ENCODE measurements at regions not wholly inside any gene's neighbourhood (a gene's known extent, or its start where the extent isn't known, plus 50 kb on each side); places are given as distances from the start of the nearest gene placed in this dataset.

DNA sequence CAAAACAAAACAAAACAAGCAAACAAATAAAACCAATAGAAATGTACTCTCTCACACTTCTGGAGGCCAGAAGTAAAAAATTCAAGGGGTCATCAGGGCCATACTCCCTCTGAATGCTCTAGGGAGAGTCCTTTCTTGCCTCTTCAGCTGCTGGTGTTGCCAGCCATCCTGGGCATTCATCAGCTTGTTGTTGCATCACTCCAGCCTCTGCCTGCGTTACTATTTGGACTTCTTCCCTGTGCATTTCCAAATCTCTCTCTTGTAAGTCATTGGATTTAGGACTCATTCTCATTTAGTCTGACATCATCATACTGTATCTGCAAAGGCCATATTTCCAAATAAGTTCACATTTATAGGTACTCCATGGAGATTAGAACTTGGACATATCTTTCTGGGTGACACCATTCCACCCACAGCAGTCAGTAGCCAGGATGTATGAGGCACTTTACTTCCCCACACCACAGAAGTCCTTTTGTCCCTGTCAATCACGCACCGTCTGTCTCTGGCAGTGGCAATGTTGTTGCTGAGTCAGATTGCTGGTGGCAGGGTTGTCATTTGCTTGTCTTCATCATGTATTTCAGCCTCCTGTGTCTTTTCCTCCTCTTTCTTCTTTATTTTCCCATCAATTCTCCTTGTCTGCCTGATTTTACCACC, 151.0 kb upstream of the KCNJ6 start:
- no peak overlapping the region for H2AFZ ChIP-seq (ENCODE audit: control insufficient read depth, low read length)
- H3K4me2 ChIP-seq (ENCODE audit: control insufficient read depth, extremely low read depth, insufficient read depth, low read depth, low read length), result no peak overlapping the region
- DNase-seq (ENCODE audit: low read depth, low spot score) (no peak), FAIRE-seq (no peak)
- no peaks in the 10 kb centered on the region for H3K27me3 ChIP-seq (ENCODE audit: control insufficient read depth, extremely low read depth, insufficient read depth, low read length)
- TF ChIP-seq, protein P1, sequence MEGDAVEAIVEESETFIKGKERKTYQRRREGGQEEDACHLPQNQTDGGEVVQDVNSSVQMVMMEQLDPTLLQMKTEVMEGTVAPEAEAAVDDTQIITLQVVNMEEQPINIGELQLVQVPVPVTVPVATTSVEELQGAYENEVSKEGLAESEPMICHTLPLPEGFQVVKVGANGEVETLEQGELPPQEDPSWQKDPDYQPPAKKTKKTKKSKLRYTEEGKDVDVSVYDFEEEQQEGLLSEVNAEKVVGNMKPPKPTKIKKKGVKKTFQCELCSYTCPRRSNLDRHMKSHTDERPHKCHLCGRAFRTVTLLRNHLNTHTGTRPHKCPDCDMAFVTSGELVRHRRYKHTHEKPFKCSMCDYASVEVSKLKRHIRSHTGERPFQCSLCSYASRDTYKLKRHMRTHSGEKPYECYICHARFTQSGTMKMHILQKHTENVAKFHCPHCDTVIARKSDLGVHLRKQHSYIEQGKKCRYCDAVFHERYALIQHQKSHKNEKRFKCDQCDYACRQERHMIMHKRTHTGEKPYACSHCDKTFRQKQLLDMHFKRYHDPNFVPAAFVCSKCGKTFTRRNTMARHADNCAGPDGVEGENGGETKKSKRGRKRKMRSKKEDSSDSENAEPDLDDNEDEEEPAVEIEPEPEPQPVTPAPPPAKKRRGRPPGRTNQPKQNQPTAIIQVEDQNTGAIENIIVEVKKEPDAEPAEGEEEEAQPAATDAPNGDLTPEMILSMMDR (optimal IDR thresholded peaks at IDR 0.05 in 1 of 3, IDR thresholded peaks at IDR 0.05 in 1 of 3, conservative IDR thresholded peaks at IDR 0.05 in 1 of 3; ENCODE audit: extremely low read depth in 1 of 3, insufficient read depth in 2 of 3, low read length in 3 of 3), result no peak
- TF ChIP-seq EZH2 (IDR thresholded peaks at IDR 0.05; ENCODE audit: low read length), result no peak
- H3K36me3 ChIP-seq (ENCODE audit: control insufficient read depth in 2 of 2, extremely low read depth in 1 of 2, insufficient read depth in 2 of 2, low read length in 2 of 2), result no peaks in the 10 kb centered on the region
- H3K9me3 ChIP-seq (ENCODE audit: control insufficient read depth, low read depth, low read length), result no peaks in the 10 kb centered on the region
- H3K79me2 ChIP-seq (ENCODE audit: control insufficient read depth, insufficient read depth, low read length), result no peaks in the 10 kb centered on the region
- no peaks in the 10 kb centered on the region for H3K9me1 ChIP-seq (ENCODE audit: control insufficient read depth, extremely low read depth, insufficient read depth, low read length)
- dilution Hi-C loops (cut with MboI; ENCODE audit: extremely low pct_ligation_motif_present, low sequenced_read_pairs), result no loop called here
- H3K9ac ChIP-seq (ENCODE audit: control insufficient read depth, extremely low read depth, insufficient read depth, low read length), result no peak overlapping the region
- H3K27ac ChIP-seq (ENCODE audit: control insufficient read depth, insufficient read depth, low read length), result no peak overlapping the region
- no peaks in the 10 kb centered on the region for H3K4me1 ChIP-seq (ENCODE audit: control insufficient read depth, extremely low read depth, insufficient read depth, low read length)
- no peak overlapping the region for H3K4me3 ChIP-seq (ENCODE audit: control insufficient read depth in 2 of 3, extremely low read depth in 1 of 3, insufficient read depth in 2 of 3, low read depth in 1 of 3, low read length in 3 of 3)
- no peaks in the 10 kb centered on the region for H4K20me1 ChIP-seq (ENCODE audit: control insufficient read depth, extremely low read depth, insufficient read depth, low read length)

DNA sequence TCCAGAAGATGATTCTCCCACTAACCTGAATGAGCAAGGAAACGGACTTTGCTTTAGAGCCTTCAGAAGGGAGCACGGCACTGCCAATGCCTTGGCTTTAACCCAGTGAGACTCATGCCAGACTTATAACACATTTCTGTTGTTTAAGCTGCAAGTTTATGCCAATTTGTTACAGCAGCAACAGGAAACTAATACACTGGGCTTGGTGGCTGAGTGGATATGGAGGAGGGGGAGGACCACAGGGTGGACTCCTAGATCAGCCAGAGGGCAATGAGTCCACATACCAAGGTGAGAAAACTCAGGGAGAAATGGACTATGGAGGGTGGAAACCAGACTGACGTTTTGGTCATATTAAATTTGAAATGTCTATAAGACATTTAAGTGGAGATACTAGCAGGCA, 156.2 kb upstream of the KCNJ6 start:
- no peak for FAIRE-seq

More for the DNA sequence above, 156.2 kb upstream of the KCNJ6 start:
- Histone ChIP-seq H3K9me1 (ENCODE audit: control insufficient read depth, extremely low read depth, insufficient read depth, low read length) (no peaks in the 10 kb centered on the region), H3K9me3 (ENCODE audit: control insufficient read depth, low read depth, low read length) (no peaks in the 10 kb centered on the region), H3K27ac (ENCODE audit: control insufficient read depth, insufficient read depth, low read length) (no peak overlapping the region), H3K79me2 (ENCODE audit: control insufficient read depth, insufficient read depth, low read length) (no peaks in the 10 kb centered on the region), H3K4me3 (ENCODE audit: control insufficient read depth in 2 of 3, extremely low read depth in 1 of 3, insufficient read depth in 2 of 3, low read depth in 1 of 3, low read length in 3 of 3) (no peak overlapping the region), H3K9ac (ENCODE audit: control insufficient read depth, extremely low read depth, insufficient read depth, low read length) (no peak overlapping the region), H3K36me3 (ENCODE audit: control insufficient read depth in 2 of 2, extremely low read depth in 1 of 2, insufficient read depth in 2 of 2, low read length in 2 of 2) (no peaks in the 10 kb centered on the region), H3K4me2 (ENCODE audit: control insufficient read depth, extremely low read depth, insufficient read depth, low read depth, low read length) (no peak overlapping the region), H3K4me1 (ENCODE audit: control insufficient read depth, extremely low read depth, insufficient read depth, low read length) (no peaks in the 10 kb centered on the region), H2AFZ (ENCODE audit: control insufficient read depth, low read length) (no peak overlapping the region), H4K20me1 (ENCODE audit: control insufficient read depth, extremely low read depth, insufficient read depth, low read length) (no peaks in the 10 kb centered on the region), H3K27me3 (ENCODE audit: control insufficient read depth, extremely low read depth, insufficient read depth, low read length) (no peaks in the 10 kb centered on the region)
- dilution Hi-C loops (cut with MboI; ENCODE audit: extremely low pct_ligation_motif_present, low sequenced_read_pairs), result no loop called here
- DNase-seq (ENCODE audit: low read depth, low spot score), result no peak
- TF ChIP-seq EZH2 (IDR thresholded peaks at IDR 0.05; ENCODE audit: low read length), result no peak
- TF ChIP-seq, protein P1 (optimal IDR thresholded peaks at IDR 0.05 in 1 of 3, IDR thresholded peaks at IDR 0.05 in 1 of 3, conservative IDR thresholded peaks at IDR 0.05 in 1 of 3; ENCODE audit: extremely low read depth in 1 of 3, insufficient read depth in 2 of 3, low read length in 3 of 3), result no peak

Measured in keratinocyte (primary cell).